ENCODE measurements at regions not wholly inside any gene's neighbourhood (a gene's known extent, or its start where the extent isn't known, plus 50 kb on each side); places are given as distances from the start of the nearest gene placed in this dataset.

DNA sequence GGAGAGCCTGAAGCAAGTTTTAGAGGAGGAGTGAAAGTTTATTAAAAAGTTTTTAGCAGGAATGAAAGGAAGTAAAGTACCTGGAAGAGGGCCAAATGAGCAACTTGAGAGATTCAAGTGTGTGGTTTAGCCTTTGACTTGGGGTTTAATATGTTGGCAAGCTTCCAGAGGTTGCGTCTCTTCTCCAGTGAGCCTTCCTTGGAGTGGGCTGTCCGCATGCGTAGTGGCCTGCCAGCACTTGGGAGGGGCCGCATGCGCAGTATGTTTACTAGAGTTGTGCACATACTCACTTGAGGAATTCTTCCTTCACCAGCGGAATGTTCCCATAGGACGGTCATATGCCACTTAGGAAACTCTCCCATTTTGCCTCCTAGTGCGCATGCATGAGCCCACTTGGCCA, 235.2 kb downstream of the ALDH8A1 start:
- ATAC-seq (no peak), DNase-seq (ENCODE audit: extremely low read depth in 1 of 4, low spot score in 3 of 4) (peak in 1 of 4 experiments; percentile 32), FAIRE-seq (no peak)
- Histone ChIP-seq H3K4me3 (no peak overlapping the region), H3K9me1 (ENCODE audit: control insufficient read depth, insufficient read depth, low read length) (no peaks in the 10 kb centered on the region), H3K4me2 (ENCODE audit: insufficient read depth, low read length) (no peak overlapping the region), H3K27ac (ENCODE audit: extremely low read depth, low read depth, low read length) (no peak overlapping the region), H3K9ac (ENCODE audit: insufficient read depth in 1 of 2, low read depth in 2 of 2, low read length in 2 of 2) (no peak overlapping the region), H3K9me3 (replicated peaks; ENCODE audit: control insufficient read depth, insufficient read depth, low read depth, low read length) (no peaks in the 10 kb centered on the region), H3K4me1 (replicated peaks in 1 of 2; ENCODE audit: control insufficient read depth in 2 of 2, insufficient read depth in 2 of 2, low read length in 2 of 2) (no peaks in the 10 kb centered on the region), H4K20me1 (replicated peaks; ENCODE audit: control insufficient read depth, insufficient read depth, low read length) (no peaks in the 10 kb centered on the region), H3K79me2 (ENCODE audit: control insufficient read depth, insufficient read depth, low read length) (no peaks in the 10 kb centered on the region), H3K27me3 (ENCODE audit: control insufficient read depth in 2 of 2, insufficient read depth in 2 of 2, low read length in 2 of 2) (peaks cover 7 to 9% of the 10 kb centered on the region in 2 experiments; a peak in 3 of 5 replicates), H3K36me3 (ENCODE audit: control insufficient read depth, insufficient read depth, low read length) (no peaks in the 10 kb centered on the region), H2AFZ (ENCODE audit: low read depth, low read length) (no peak overlapping the region)
- in situ Hi-C loops (cut with MboI) = no loop called here
- 7% methylated on average over 8 of the region's 8 CpGs for WGBS (ENCODE audit: insufficient coverage, low coverage, missing lambda C conversion rate)
- ChIA-PET CTCF (ENCODE audit: low intra/inter-chr PET ratio) (no interaction called here), POLR2A (no interaction called here)
- intact Hi-C loops (cut with micrococcal nuclease) = no loop called here
- no TSS peak for BruUV-seq (replicated peaks)
- TF ChIP-seq ZC3H4 (CRISPR knock-in tag; IDR thresholded peaks at IDR 0.05; ENCODE audit: borderline replicate concordance) = no peak
- TF ChIP-seq ATF2 (CRISPR knock-in tag; IDR thresholded peaks at IDR 0.05) = no peak
- no peak for TF ChIP-seq NFRKB (IDR thresholded peaks at IDR 0.05; ENCODE audit: low read depth)
- no peak for TF ChIP-seq PYGO2 (tag; IDR thresholded peaks at IDR 0.05)
- peak; percentile 75 for TF ChIP-seq NFIC (IDR thresholded peaks at IDR 0.05)
- TF ChIP-seq ZNF324 (CRISPR knock-in tag; IDR thresholded peaks at IDR 0.05) = no peak
- TF ChIP-seq KLF16 (IDR thresholded peaks at IDR 0.05) = no peak
- TF ChIP-seq XRCC5 (IDR thresholded peaks at IDR 0.05; ENCODE audit: low read depth, low read length) = no peak
- TF ChIP-seq DPF2 (IDR thresholded peaks at IDR 0.05) = no peak
- no peak for TF ChIP-seq ZNF586 (CRISPR knock-in tag; conservative IDR thresholded peaks at IDR 0.05)
- no peak for TF ChIP-seq POLR2H (tag; IDR thresholded peaks at IDR 0.05; ENCODE audit: low read depth)
- TF ChIP-seq NCOA6 (IDR thresholded peaks at IDR 0.05) = no peak
- TF ChIP-seq NRF1 (conservative IDR thresholded peaks at IDR 0.05 in 1 of 2, IDR thresholded peaks at IDR 0.05 in 1 of 2) = peak; percentile 85 to 87
- TF ChIP-seq XRCC3 (IDR thresholded peaks at IDR 0.05) = no peak
- no peak for TF ChIP-seq ZNF232 (CRISPR knock-in tag; IDR thresholded peaks at IDR 0.05)
- TF ChIP-seq, protein P1, sequence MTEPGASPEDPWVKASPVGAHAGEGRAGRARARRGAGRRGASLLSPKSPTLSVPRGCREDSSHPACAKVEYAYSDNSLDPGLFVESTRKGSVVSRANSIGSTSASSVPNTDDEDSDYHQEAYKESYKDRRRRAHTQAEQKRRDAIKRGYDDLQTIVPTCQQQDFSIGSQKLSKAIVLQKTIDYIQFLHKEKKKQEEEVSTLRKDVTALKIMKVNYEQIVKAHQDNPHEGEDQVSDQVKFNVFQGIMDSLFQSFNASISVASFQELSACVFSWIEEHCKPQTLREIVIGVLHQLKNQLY (CRISPR knock-in tag; conservative IDR thresholded peaks at IDR 0.05) = no peak
- TF ChIP-seq AFF4 (CRISPR knock-in tag; IDR thresholded peaks at IDR 0.05) = no peak
- TF ChIP-seq HNRNPLL (IDR thresholded peaks at IDR 0.05; ENCODE audit: low read depth, low read length, poor library complexity, severe bottlenecking) = peak; percentile 57
